Stimulated activated CD8-positive, alpha-beta memory T cell treated with anti-CD3 and anti-CD28 coated beads, Interleukin-2, amount 100 ng/mL, for 48 hours (primary cell): ENCODE measurements at regions not wholly inside any gene's neighbourhood (a gene's known extent, or its start where the extent isn't known, plus 50 kb on each side); places are given as distances from the start of the nearest gene placed in this dataset.

Experiments used
- DNase-seq, 2 donors: peaks; one replicate each; pipeline ENCODE4 v3.0.0-alpha.2; 2020; ENCODE audit warnings: low read depth in 2 of 2

GRCh38 chr5:168052686-168053085, 238.8 kb upstream of the WWC1 start:
- no peak for DNase-seq

DNA sequence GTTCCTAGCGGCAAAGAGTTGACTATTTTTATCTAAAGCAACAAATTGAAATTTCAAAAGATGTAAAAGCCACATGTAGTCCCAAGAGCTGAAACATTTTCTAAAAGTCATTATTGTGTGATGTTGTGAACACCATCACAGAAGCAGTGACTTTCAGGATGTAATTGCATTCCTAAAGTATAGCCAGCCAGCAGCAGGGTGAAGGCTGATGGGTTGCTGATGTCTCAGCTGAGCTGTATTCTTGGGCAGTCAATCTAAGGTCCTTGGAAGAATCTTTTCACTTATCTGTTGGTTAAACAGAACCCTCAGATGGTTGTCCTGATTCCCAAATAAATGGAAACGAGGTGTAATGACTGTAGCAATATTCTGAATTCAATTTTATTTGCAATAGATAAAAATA, 237.4 kb upstream of the WWC1 start:
- DNase-seq: no peak

DNA sequence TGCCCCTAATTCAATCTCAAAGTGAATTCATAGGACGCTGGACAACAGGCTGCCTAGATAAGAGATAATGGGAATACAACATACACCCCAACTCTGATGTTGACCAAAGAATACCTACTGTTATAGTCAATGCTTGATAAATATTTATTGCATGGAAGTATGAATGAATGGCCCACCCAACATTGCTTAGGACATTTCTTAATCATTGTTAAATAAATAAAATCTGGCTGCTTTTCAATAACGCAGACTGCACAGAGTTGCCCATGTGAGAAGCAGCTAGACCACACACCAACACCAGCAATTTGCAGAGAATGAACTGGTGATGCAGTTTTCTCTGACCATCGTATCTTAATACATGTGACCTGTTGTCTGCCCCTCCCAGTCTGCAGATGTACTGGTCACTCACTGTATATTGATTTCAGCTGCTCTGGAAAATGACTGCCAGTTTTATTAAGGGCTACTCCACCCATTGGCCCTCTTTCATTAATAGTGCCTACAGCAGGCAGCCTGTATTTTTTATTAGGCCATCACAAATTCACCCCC, 236.2 kb upstream of the WWC1 start:
- no peak for DNase-seq

DNA sequence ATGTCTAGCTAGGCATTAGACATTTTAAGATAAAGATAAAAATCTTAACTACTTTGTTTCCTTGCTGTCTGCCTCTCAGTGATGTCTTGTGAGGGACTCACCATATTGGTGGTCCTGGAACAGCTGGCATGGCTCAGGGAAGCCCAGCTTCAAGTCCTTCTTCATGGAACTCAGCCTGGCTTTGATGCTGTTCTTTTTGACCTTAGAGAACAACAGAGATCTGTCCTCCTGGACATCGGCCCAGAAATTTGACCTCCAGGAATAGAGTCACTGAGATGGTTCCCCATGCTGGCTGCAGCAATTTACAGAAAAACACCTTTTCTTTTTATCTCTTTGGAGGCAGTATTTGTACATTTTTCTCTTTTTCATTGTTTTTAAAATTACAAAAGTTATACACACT, 235.5 kb upstream of the WWC1 start:
- DNase-seq: no peak

GRCh38 chr5:168056499-168057182, 234.8 kb upstream of the WWC1 start:
- DNase-seq: no peak

DNA sequence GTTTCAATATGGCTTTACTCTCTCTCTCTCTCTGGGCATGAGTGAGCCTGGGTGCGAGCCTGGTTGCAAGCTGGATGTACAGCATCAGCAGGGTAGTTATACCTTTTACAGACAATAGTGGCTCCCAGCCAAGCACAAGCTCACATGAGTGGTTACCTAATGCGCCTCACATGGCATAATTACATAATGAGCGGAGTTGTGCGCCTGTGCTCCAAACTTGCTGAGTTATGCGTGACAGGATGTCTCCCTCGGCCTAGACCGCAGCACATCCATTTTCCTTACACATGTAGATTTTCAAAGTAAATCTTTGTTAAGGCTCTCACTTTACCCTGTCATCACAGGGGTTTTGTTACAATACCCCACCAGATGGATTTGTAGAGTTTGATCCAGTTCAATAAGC, 233.5 kb upstream of the WWC1 start:
- DNase-seq: no peak

GRCh38 chr5:168059131-168059530, 232.3 kb upstream of the WWC1 start:
- DNase-seq: no peak

DNA sequence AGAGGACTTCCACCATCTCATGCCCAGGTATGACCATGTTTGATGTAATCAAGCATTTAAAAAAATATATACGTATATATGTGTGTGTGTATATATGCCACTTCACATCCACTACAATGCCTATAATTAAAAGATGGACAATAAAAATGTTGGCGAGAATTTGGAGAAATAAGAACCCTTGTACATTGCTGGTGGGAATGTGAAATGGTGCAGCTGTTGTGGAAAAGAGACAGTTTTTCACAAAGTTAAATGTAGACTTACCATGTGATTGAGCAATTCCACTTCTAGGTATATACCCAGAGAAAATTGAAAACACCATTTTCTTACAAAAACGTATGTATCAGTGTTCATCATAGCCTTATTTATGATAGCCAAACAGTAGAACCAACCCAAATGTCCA, 229.2 kb upstream of the WWC1 start:
- no peak for DNase-seq

- DNase-seq: no peak
These were observed 227.0 kb upstream of the WWC1 start for GRCh38 chr5:168064457-168064856.

DNA sequence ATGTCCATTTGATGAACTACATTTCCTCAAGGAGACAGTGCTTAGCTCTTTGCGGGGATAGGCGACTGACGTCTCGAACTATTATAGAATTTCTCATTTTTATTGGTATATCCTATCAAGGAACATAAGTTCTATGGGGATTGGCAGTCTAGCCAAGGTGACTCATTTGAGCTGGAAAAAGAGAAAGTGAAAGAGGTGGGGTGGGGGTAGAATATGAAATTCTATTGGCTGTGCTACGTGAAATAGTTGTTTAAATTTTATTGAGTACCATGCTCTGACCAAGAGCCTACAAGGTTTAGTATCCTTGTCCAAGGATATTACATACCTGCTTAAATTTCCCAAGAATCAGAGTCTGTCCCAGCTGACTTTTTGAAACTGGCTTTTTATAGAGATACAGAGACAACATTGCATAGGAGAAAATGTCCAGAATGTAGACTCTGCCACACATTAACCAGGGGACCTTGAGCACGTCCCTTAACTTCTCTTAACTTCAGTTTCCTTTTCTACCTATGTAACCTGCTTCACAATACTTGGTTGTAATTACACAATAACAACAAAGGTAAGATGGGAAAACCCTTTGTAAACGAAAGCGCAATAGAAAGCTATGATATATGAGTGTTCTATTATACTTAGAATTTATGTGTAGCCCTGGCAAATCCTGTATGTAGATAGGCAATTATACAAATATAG, 226.4 kb upstream of the WWC1 start:
- no peak for DNase-seq

DNA sequence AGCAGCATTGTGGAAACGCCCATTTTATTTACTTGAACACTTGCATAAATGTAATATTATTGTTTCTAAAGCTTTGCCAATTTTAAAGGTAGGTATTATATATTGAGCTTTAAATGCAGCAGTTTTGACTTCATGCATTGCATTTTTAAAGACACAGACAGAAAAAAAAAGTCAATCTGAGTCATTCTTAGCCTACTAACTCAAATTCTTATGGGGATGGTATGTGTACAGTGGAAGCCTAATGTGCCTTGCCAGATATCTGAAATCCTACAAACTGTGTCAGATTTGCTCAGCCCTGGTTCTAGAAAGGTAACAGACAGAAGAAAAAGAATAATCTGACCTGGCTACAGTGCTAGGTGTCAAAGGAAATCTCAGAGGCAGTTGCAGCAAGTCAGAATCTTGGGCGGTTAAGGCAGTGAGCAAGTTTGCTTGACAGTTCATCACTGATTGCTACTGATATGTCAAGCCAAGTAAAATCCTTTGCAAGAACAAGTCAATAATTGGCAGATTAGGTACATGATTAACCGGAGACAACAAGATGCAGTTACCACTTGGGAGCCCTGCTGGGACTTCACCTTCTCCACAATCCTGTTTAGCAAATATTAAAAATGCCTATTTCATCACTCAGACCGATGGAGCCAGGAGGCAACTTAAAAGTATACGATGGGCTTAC, 224.8 kb upstream of the WWC1 start:
- DNase-seq: no peak

GRCh38 chr5:168070761-168071160, 220.7 kb upstream of the WWC1 start:
- no peak for DNase-seq

GRCh38 chr5:168072665-168073064, 218.8 kb upstream of the WWC1 start:
- no peak for DNase-seq

DNA sequence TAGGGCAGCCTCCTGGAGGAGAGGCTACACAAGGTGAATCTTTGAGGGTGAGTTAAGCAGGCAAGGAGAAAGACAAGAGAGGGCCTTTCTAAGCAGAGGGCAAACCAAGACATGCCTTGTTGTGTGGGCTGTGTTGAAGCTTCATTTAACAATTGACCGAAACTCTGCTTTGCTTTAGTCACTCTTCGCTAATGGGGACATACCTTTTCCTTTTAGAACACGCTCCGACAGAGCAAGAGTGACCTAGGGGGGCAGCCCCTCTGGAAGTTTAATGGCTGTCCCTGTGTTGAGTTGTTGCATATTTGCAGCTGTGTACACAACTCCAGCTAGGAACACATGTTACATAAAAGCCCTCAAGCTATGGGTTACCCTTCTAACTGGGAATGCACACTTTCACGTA, 218.1 kb upstream of the WWC1 start:
- no peak for DNase-seq

DNA sequence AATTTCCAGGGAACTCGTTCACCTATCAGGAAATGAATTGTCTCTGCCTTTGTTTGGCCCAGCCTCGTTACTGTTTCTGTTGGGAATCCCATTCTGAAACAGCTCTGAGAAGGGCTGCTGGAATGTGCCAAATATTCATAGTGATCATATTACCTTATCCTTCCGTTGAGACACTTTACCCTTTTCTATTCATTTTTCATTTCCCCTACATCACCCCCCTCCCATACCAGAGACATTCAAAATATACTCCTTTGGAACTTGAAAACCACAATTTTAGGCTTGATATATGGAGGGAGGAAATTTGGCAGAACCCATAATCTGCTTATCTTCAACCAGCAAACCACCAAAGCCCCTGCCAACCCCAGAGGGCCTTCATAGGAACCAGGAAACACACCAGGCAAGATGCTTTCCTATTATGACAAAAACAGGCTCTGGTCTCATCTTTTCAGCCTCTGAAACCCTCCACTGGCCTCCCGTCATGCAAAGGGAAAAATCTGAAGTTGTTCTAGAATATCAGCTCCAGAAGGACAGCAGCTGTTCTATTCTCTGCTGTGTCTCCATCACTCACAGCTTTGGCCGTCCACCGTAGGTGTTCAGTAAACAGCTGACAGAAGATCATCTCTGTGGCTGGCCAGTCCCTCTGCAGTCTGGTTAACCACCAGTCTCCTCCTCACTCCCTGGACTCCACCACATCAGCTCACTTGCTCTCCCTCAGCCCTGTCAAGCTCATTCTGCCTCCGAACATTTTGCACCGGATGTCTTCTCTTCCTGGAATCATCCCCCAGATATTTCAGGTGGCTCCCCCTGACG, 217.2 kb upstream of the WWC1 start:
- DNase-seq: no peak

- DNase-seq: no peak
These were observed 216.1 kb upstream of the WWC1 start for GRCh38 chr5:168075387-168075786.

DNA sequence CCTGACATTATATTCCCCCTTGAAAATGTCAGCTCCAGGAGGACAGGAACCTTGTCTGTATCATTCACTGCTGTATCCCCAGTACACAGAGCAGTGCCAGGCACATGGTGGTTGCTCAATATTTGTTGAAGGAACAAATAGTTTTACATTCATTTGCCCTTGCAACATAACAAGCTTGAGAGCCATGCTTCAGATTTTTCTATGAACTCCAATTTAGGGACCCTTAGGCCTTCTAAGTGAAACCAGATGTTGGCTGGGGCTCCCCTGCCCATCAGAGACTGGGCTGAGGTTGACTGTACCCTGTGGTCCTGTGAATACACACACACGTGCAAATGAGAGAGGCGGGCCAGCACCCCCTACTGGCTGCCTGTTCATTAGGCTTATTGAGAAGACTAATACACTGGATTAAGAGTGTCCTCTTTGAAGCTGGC, 214.9 kb upstream of the WWC1 start:
- DNase-seq: no peak

DNA sequence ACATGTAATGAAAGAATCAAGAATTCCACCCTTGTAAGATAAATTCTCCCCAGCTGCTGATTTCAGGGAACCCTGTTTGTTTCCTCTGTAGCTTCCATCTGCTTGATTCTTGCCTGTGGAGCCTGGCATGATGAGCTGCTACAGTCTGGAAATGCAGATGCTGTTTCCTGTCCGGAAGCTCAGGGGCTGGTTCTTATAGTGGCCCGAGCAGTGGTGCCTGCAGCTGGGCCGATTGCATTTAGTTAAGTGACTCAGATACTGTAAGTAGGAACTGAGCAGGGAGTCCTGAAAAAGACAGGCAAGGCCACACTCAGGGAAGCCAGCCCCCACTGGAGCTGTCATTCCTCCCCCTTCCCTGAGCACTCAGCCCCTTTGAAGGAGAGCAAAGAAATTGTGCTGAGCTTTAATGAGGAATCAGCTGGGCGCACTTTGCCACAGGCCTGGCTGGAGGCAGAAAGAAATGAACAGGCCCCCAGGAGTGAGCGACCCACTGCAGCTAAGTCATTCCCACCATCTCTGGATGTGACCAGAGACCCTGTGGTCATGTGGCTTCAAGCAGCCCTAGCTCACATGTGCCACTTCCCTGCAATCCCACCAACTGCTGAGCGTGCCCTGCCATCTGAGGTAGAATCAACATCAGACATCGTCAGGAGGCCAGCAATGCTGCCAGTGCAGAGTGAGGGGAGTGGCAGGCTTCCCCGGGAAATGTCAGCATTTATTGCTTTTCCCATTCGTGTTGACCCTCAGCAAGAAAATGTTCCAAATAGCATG, 206.0 kb upstream of the WWC1 start:
- DNase-seq: no peak

- DNase-seq: no peak
These were observed 205.3 kb upstream of the WWC1 start for GRCh38 chr5:168086104-168086610.

GRCh38 chr5:168086746-168087145, 204.7 kb upstream of the WWC1 start:
- DNase-seq: no peak
